ENCODE measurements at regions not wholly inside any gene's neighbourhood (a gene's known extent, or its start where the extent isn't known, plus 50 kb on each side); places are given as distances from the start of the nearest gene placed in this dataset.
A peak's percentile ranks its signal among the peaks of the same experiment; 100 is the strongest.
"Not testable (repeated sequence)": the region's sequence is repeated elsewhere in the genome, so short reads cannot be mapped to it uniquely, and the experiment has no call there.

DNA sequence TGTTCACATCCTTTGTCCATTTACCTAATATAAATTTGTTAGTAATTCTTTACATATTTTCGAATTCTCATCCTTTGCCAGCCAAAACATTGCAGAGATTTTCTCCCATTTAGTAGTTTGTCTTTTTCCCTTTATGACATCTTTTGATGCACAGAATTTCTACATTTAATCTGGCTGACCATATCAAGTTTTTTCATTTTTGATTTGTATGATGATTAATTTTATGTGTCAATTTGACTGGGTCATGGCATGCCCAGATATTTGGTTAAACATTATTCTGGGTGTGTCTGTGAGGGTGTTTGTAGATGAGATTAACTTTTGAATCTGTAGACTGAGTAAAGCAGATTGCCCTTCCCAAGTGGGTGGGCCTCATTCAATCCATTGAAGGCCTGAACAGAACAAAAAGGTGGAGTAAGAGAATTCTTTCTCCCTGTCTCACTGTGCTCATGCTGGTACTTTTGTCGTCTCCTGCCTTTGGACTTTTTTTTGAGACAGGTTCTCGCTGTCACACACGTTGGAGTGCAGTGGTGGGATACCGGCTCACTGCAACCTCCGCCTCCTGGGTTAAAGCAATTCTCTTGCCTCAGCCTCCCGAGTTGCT, 72.1 kb upstream of the EPB41L1 start:
- DNase-seq: no peak

DNA sequence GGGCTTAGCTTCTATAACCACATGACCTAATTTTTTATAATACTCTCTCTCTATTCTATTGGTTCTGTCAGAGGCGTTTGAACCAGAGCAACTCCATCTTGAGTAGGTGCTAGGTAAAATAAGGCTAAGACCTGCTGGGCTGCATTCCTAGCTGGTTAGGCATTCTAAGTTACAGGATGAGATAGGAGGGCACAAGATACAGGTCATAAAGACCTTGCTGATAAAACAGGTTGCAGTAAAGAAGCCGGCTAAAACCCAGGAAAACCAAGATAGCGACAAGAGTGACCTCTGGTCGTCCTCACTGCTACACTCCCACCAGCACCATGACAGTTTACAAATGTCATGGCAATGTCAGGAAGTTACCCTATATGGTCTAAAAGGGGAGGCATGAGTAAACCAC, 71.3 kb upstream of the EPB41L1 start:
- not testable (repeated sequence) for DNase-seq

GRCh38 chr20:36084356-36084755, 70.2 kb upstream of the EPB41L1 start:
- DNase-seq: no peak

DNA sequence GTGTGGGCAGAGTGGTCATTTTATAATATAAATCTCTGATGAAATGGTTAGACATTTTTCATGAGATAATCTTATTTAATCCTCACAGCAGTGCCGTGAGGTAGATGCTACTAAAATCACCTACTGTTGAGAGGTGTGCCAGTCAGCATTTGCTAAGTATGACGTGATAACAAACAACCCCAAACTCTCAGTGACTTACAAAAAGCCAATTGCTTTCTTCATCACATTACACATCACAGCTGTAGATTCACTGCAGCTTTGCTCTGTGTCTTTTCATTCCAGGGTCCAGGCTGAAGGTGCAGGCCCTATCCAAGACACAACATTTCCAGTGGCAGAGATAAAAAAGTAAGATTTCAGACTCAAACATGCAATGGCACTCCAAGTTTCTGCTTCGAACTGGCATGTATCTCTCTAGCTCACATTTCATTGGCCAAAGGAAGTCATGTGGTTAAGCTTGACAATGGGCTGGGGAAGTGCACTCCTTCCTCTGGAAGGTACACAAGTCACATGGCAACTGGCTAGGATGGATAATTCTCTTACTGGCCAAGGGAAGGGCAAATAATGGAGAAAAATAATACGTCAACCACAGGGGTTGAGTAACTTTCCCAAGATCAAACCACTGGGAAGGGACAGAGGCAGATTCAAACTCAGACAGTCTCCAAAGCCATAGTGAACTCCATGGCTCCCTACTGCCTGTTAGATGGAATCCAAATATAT, 69.5 kb upstream of the EPB41L1 start:
- DNase-seq: no peak

- DNase-seq: peak; percentile 31
Measured at GRCh38 chr20:36085686-36086267, 68.8 kb upstream of the EPB41L1 start.

DNA sequence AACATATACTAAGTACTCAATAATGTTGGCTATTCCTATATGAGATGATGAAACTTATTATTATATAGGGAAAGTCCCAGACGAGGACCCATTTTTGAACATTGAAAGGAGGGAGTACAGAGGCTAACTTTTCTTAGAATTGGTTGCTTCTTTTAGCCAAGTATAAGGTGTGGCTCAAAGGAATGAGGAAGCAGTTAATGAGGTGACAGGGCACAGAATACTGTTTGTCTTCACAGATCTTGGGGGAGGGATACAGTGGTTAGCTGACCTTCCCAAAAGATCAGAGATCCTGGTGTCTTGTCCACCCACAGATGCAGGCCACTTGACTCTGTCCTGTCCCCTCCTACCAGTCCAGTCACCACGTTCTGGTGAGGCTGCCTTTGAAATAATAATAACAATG, 67.8 kb upstream of the EPB41L1 start:
- DNase-seq: no peak

GRCh38 chr20:36090223-36090622, 64.3 kb upstream of the EPB41L1 start:
- DNase-seq: no peak

- no peak for DNase-seq
Measured at GRCh38 chr20:36091561-36092397, 62.8 kb upstream of the EPB41L1 start.

DNA sequence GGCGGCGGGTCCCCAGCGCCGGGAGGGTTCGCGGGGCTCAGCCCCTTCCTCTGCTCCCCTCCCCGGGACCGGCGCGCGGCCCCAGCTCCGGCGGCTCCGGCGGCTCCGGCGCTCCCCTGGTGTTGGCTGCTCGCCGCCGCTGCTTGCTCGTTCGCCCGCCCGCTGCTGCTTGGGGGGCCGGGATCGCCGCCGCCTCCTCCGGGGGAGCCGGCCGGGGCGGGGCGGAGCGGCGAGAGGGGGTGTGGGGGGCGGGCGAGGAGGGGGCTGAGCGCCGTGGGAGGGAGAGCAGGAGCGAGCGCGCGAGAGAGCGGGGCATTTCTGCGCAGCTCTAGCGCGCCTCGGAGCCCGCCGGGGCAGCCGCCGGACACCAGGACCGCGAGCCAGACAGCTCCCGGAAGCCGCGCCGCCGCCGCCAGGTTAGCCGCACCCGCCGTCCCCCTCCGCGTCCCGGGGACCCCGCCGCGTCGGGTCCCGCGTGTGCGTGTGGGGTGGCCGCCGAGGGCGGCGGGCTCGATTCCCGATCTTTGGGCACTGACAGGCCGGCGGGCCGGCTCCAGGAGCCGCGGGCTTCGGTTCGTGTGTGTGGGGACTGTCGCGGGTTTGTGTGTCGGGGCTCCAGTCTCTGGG, 62.0 kb upstream of the EPB41L1 start:
- DNase-seq: no peak

GRCh38 chr20:36093025-36093803, 61.3 kb upstream of the EPB41L1 start:
- peak; percentile 50 for DNase-seq

- no peak for DNase-seq
Measured at GRCh38 chr20:36093804-36094145, 60.8 kb upstream of the EPB41L1 start.

DNA sequence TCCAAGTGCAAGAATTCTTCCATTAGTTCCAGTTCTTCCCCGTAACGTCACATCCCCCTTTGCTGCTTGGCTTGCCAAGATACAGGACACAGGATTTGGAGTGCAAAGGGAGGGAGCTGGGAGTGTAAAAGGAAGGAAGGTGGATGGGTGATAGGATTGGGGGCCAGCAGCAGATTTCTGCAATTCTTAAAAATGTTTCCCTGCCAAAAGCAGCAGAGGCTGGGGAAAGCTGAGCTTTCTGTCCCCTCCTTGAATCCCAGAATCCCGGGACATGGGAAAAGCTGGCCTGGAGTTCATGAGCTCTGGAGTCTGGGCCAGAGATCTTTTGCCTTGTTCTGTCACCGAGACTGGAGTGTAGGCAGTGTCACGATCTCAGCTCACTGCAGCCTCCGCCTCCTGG, 60.0 kb upstream of the EPB41L1 start:
- no peak for DNase-seq

- no peak for DNase-seq
Measured at GRCh38 chr20:36096435-36096834, 58.1 kb upstream of the EPB41L1 start.

DNA sequence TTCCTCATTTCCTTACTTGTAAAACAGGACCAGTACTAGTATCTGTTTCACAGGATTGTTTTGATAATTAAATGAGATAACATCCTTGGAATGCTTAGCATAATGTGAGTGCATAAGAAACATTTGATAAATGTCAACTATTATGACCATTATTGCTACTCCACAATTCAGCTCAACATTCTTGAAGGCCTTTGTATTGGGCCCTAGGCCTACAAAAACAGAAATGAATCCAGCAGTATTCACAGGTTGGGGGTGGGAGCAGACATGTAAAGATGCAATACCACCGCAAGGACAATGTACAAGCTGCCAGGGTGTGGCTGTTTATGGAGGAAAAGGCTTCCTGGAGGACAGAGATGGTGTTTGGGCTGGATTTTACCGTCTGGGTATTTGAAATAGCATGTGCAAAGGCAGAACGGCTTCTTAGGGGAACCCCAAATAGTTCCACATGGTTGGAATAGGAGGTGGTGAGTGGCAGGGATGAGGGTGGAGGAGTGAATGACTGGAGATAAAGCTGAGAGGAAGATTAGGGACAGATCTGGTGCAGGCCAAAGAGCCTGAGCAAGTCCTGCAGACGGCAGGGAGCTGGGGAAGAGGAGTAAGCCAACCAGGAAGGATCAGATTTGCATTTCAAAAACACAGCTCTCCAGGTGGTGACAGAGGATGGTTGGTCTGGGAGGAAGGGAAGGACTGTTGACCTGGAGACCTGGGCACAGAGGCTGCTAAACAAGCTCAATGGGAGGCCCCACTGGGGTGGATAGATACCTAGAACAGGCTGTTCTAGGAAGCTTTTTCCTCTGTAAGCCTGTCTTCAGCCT, 57.0 kb upstream of the EPB41L1 start:
- no peak for DNase-seq

DNA sequence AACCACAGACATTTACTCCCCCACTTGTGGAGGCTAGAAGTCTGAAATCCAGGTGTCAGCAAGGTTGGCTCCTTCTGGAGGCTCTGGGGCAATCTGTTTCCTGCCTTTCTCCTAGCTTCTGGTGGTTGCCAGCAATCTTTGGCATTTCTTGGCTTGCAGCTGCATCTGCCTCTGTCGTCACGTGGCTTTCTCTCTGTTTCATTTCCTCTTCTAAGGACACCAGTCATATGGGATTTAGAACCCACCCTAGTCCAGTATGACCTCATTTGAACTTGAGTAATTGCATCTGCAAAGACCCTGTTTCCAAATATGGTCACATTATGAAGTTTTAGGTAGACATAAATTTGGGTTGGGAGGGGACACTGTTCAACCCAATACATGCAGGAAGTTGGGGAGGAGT, 56.2 kb upstream of the EPB41L1 start:
- DNase-seq: peak; percentile 38

DNA sequence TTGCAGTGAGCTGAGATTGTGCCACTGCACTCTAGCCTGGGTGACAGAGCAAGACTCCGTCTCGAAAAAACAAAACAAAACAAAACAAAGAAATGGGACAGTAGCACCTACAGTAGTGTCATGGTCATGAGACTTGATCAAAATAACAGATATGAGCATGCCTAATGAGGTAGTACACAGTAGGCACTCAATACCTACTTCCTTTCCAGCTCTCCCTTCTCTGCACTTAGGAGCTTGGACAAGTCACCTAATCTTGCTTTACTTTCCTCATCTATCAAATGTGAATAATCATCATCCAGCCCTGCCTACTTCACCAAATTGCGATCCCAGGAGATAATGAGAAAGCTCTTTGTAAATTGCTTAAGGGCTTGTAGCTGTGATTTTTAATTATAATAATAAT, 55.4 kb upstream of the EPB41L1 start:
- no peak for DNase-seq

DNA sequence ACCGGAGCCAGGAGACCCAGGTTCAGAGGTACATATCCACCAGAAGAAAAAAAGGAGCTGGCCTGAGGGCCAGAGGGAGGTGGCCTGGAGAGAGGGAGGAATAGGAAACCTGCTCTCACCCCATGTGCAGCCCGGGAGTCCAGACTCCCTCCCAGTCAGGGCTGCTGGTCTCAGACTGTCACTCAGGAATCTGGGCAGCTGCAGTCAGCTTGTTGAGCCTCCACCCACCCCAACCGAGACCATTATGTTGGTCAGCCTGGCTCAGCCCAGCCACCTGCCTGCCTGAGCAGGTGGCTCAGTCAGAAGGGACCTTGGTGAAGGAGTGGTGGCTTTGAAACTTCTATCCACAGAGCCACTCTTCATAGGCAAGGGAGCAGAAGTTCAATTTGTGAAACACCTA, 53.3 kb upstream of the EPB41L1 start:
- DNase-seq: no peak

GRCh38 chr20:36102306-36102705, 52.2 kb upstream of the EPB41L1 start:
- no peak for DNase-seq

- DNase-seq: no peak
Measured at GRCh38 chr20:36102809-36103596, 51.5 kb upstream of the EPB41L1 start.

DNA sequence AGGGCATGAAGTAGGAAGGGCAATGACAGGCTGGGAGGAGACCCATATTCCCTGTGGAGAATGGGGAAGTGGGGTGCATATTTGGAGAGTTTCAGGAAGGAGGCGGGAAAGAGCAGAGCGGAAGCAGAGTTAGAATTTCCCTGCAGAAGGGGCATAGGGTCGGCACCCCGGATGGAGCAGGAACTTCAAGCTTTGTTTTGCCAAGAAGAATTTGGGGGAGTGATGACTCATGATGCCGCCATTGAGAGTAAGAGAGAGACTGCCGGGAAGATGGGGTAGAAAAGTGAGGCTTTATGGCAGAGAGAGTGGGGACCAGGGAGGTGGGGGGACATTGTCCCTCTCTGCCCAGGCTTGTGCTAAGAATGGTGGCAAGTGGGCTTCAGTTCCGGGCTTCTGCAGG, 50.3 kb upstream of the EPB41L1 start:
- DNase-seq: no peak

All from CD4-positive, alpha-beta T cell treated with Interleukin-15 for 1 hour (primary cell).